ENCODE measurements at regions not wholly inside any gene's neighbourhood (a gene's known extent, or its start where the extent isn't known, plus 50 kb on each side); places are given as distances from the start of the nearest gene placed in this dataset.

DNA sequence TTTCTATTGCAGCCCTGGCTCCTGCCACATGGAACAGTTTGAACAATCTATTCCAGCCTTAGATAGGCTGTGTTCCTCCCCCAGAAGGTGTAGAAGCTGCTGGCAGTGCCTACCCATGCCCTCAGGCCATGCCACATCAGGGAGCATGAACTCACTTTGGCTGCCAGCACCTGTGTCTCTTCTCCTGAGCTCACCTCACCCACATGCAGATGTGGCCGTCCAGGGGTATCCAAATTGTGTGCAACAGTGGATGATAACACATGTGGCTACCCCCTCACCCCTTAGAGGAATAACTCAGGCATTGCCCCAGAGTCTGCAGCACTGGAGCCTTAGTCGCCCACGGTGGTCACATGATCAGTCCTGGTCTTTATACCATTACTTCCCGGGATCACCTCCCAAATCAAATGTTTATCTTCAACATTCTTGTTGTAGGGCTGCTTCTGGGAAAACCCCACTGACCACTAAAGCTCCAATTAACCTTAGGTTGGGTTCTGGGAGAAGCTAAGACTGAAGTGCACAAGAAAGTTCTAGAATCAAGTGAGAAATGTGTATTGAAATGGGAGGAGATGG, 110.4 kb downstream of the BANF2 start:
- no peak for DNase-seq (ENCODE audit: low read depth in 1 of 2, low spot score in 2 of 2)
- Histone ChIP-seq H2AFZ (ENCODE audit: low read length) (no peak overlapping the region), H3K4ac (replicated peaks; ENCODE audit: insufficient read length, low read depth, low read length) (no peak overlapping the region)
- TF ChIP-seq CTBP2 (IDR thresholded peaks at IDR 0.05; ENCODE audit: borderline replicate concordance, insufficient read depth, insufficient read length, low read length), result no peak
- no peak for TF ChIP-seq RAD21 (IDR thresholded peaks at IDR 0.05 in 1 of 2, conservative IDR thresholded peaks at IDR 0.05 in 1 of 2; ENCODE audit: low read depth in 2 of 2, low read length in 2 of 2)
- no peak for TF ChIP-seq EP300 (IDR thresholded peaks at IDR 0.05; ENCODE audit: borderline replicate concordance in 1 of 2, low read depth in 2 of 2, low read length in 2 of 2)
- no peak for TF ChIP-seq POLR2AphosphoS5 (IDR thresholded peaks at IDR 0.05; ENCODE audit: low read depth, low read length)
- TF ChIP-seq, protein P1, sequence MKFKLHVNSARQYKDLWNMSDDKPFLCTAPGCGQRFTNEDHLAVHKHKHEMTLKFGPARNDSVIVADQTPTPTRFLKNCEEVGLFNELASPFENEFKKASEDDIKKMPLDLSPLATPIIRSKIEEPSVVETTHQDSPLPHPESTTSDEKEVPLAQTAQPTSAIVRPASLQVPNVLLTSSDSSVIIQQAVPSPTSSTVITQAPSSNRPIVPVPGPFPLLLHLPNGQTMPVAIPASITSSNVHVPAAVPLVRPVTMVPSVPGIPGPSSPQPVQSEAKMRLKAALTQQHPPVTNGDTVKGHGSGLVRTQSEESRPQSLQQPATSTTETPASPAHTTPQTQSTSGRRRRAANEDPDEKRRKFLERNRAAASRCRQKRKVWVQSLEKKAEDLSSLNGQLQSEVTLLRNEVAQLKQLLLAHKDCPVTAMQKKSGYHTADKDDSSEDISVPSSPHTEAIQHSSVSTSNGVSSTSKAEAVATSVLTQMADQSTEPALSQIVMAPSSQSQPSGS (IDR thresholded peaks at IDR 0.05; ENCODE audit: low read length), result no peak
- TF ChIP-seq RBBP5 (IDR thresholded peaks at IDR 0.05; ENCODE audit: borderline replicate concordance, low read depth, low read length), result no peak
- no peak for TF ChIP-seq NANOG (IDR thresholded peaks at IDR 0.05; ENCODE audit: insufficient read depth, low read depth, low read length, poor library complexity, severe bottlenecking)
- no peak for TF ChIP-seq JUND (IDR thresholded peaks at IDR 0.05; ENCODE audit: low read length)
- TF ChIP-seq EZH2 (IDR thresholded peaks at IDR 0.05; ENCODE audit: low read depth, low read length, severe bottlenecking), result no peak
- TF ChIP-seq EGR1 (IDR thresholded peaks at IDR 0.05; ENCODE audit: borderline replicate concordance, low read depth, low read length), result no peak
- TF ChIP-seq CEBPB (IDR thresholded peaks at IDR 0.05; ENCODE audit: low read depth, low read length), result no peak

More for the DNA sequence above, 110.4 kb downstream of the BANF2 start:
- Histone ChIP-seq H3K4me1 (replicated peaks in 1 of 4; ENCODE audit: control insufficient read depth in 3 of 4, insufficient read depth in 4 of 4, low read length in 3 of 4) (peaks cover 0 to 6% (median 4%) of the 10 kb centered on the region in 4 experiments; a peak in 4 of 7 replicates), H4K20me1 (replicated peaks in 1 of 2; ENCODE audit: control insufficient read depth in 1 of 2, insufficient read depth in 2 of 2, low read length in 2 of 2) (no peaks in the 10 kb centered on the region), H3K9ac (replicated peaks in 1 of 4; ENCODE audit: extremely low read depth in 1 of 4, low read depth in 3 of 4, low read length in 3 of 4) (no peak overlapping the region), H3K9me3 (ENCODE audit: insufficient read depth in 2 of 2, low read depth in 1 of 2, low read length in 1 of 2) (no peaks in the 10 kb centered on the region), H2BK5ac (ENCODE audit: low read depth, low read length) (no peak overlapping the region), H2BK120ac (replicated peaks; ENCODE audit: low read depth, low read length) (no peak overlapping the region), H2AK5ac (ENCODE audit: low read depth, low read length) (no peak overlapping the region), H3K56ac (replicated peaks; ENCODE audit: insufficient read length, low read depth, low read length) (no peak overlapping the region), H3K4me3 (ENCODE audit: extremely low read depth in 1 of 4, insufficient read depth in 2 of 4, low read depth in 3 of 4, low read length in 4 of 4) (no peak overlapping the region), H3K14ac (ENCODE audit: insufficient read length) (no peak overlapping the region), H2BK15ac (ENCODE audit: low read length) (no peak overlapping the region), H3K23ac (ENCODE audit: insufficient read length) (no peak overlapping the region), H2BK20ac (ENCODE audit: low read length) (no peak overlapping the region), H4K5ac (ENCODE audit: insufficient read length, low read depth, low read length) (no peak overlapping the region), H3K27ac (ENCODE audit: low read depth, low read length) (no peak overlapping the region), H3K36me3 (ENCODE audit: control insufficient read depth in 2 of 4, insufficient read depth in 4 of 4, low read length in 3 of 4) (no peaks in the 10 kb centered on the region), H3K27me3 (replicated peaks in 1 of 4; ENCODE audit: control insufficient read depth in 3 of 4, extremely low read depth in 1 of 4, insufficient read depth in 3 of 4, low read length in 3 of 4) (no peaks in the 10 kb centered on the region), H2BK12ac (ENCODE audit: low read depth, low read length) (peak overlapping the region; percentile 29; the same call in 1 of the 2 replicates), H3K79me1 (ENCODE audit: low read depth, low read length) (no peaks in the 10 kb centered on the region), H3K79me2 (ENCODE audit: control insufficient read depth in 1 of 2, insufficient read depth in 2 of 2, low read length in 2 of 2) (no peaks in the 10 kb centered on the region), H3K18ac (ENCODE audit: extremely low read depth, low read length) (no peak overlapping the region), H3K23me2 (ENCODE audit: low read depth, low read length) (peaks cover 2% of the 10 kb centered on the region; the same call in 1 of the 2 replicates), H4K8ac (ENCODE audit: extremely low read depth, insufficient read depth, low read length) (no peak overlapping the region), H3K4me2 (ENCODE audit: insufficient read depth in 1 of 2, low read depth in 2 of 2, low read length in 2 of 2) (no peak overlapping the region), H4K91ac (replicated peaks; ENCODE audit: insufficient read length, low read length) (no peak overlapping the region)
- no peak for FAIRE-seq
- ChIA-PET CTCF (ENCODE audit: partially characterized antibody) (interaction anchor here (1.5 to 2.1 kb wide), 4 partner anchors 11 to 130 kb away, joined by 3 to 7 read pairs (median 4); partner anchors contain the start of gene RRBP1), POLR2A (ENCODE audit: partially characterized antibody) (interaction anchor here (1.0 kb wide), 1 partner anchor 128 kb away, joined by 3 read pairs; no protein-coding TSS in a partner anchor)
- 70% methylated on average over 4 of the region's 4 CpGs; no CpG with 5 or more reads in 1 of the 2 experiments for WGBS, 2 experiments (ENCODE audit: extremely low coverage in 1 of 2, insufficient coverage in 1 of 2, insufficient read length in 1 of 2, insufficient replicate concordance in 2 of 2, low coverage in 1 of 2, low lambda C conversion rate in 2 of 2, missing lambda C conversion rate in 1 of 2)

Data from H1 (cell line).